ENCODE measurements at regions not wholly inside any gene's neighbourhood (a gene's known extent, or its start where the extent isn't known, plus 50 kb on each side); places are given as distances from the start of the nearest gene placed in this dataset.

DNA sequence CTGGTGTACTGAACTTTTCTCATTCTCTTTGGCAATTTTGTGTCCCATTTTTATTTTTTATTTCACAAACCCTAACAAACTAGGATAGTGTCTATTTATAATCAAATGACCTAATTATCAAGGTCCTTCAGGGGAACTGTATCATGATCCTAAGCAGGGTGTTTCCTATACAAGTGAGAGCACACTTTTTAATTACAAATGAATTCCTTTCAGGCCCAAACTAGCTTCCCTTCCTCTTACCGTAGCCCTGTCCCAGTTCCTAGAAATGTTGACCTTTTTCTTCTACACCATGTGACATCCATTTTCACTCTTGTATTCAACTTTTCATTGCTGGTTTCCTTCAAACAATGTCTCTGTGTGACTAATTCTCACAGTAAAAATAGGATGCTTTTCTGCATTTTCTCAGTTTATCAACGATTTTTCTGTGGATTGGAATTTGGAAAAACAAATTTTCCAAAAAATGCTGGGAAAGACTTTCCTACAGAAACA is 411.4 kb downstream of the CCDC91 start:
- no peak for DNase-seq

- DNase-seq: no peak
Measured at GRCh38 chr12:28602786-28603185, 412.5 kb downstream of the CCDC91 start.

GRCh38 chr12:28603239-28603638 is 413.0 kb downstream of the CCDC91 start:
- DNase-seq: no peak

- DNase-seq: no peak
Measured at GRCh38 chr12:28603801-28604200, 413.5 kb downstream of the CCDC91 start.

DNA sequence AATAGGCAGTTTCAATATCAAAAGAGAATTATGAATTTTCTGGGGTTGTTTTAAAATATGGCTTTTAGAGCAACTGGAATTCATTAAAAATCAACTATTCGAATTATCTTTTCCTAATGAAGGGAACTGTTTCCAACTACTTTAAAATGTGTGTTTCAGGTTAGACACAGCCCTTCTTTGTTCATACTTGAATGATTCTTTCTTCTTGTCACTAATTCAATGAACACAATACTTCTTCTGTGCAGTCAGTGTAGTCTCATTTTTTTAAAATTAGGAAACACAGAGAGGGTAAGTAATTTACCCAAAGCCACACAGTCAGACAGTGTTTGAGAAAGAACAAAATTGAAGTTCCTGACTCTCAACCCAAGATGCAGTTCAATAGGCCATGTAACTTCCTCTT is 414.0 kb downstream of the CCDC91 start:
- no peak for DNase-seq

DNA sequence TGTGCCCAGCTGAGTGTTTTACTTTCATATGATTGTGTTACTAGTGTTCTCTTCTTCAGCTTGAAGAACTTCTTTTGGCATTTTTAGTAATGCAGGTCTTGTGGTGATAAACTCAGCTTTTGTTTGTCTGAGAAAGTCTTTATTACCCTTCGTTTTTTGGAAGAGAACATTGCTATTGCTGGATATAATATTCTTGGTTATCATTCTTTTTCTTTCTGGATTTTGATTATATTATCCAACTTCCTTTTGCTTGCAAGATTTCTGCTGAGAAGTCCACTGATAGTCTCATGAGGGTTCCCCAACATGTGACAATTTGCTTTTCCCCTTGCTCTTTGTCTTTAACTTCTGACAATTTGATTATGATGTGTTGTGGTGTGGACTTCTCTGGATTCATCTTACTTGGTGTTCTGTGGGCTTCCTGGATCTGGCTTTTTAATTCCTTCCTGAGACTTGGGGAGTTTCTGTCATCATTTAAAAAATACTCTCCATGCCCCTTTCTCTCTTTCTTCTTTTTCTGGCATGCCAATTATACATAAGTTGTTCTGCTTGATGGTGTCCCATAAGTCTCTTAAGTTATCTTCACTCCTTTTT is 416.8 kb downstream of the CCDC91 start:
- DNase-seq: no peak

GRCh38 chr12:28610401-28611114 is 420.3 kb downstream of the CCDC91 start:
- no peak for DNase-seq

GRCh38 chr12:28611115-28611435 is 420.8 kb downstream of the CCDC91 start:
- DNase-seq: no peak

DNA sequence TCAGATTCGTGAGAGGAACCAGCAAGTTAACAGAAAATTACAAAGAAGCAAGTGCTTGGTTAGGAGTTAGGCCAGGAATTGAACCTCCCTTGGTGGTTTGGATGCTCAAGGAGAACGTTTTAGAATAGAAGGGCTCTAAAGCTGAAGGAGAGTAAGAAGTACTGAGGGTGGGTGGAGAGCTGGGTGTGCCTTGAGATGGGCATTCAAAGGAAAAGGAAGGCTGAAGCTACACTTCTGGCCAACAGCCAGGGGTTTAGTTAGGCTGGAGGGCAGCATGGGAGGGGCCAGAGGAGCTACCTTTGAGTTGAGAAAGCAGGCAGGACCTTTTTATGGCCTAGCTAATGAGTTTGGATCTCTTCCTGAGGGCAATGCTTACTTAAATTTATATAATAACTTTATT is 421.2 kb downstream of the CCDC91 start:
- no peak for DNase-seq

DNA sequence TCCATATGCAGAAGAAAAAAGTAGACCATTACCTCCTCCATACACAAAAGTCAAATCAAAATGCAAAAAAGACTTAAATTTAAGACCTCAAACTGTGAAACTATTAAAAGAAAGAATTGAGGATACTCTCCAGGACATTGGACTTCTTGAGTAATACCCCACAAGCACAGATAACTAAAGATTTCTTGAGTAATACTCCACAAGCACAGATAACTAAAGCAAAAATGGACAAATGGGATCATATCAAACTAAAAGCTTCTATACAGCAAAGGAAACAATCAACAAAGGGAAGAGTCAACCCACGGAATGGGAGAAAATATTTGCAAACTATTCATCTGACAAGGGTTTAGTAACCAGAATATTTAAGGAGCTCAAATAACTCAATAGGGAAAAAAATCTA is 427.9 kb downstream of the CCDC91 start:
- DNase-seq: no peak

GRCh38 chr12:28618772-28619171 is 428.5 kb downstream of the CCDC91 start:
- DNase-seq: no peak

DNA sequence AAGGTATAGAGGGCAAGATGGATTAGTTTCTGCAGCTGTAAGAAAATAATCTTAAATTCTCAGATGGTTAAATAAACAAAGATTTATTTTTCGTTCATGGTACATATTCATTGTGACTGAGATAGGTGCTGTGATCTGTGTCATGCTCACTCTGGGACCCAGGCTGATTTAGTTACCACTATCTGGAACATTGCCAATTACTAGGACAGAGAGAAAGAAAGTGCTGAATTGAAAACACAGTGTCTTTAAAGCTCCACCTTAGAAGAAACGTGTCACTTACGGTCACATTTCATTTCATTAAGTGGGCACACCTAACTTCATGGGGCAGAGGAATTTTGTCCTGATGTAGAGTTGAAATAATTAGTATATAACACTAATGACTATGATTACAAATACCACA is 430.0 kb downstream of the CCDC91 start:
- DNase-seq: no peak

DNA sequence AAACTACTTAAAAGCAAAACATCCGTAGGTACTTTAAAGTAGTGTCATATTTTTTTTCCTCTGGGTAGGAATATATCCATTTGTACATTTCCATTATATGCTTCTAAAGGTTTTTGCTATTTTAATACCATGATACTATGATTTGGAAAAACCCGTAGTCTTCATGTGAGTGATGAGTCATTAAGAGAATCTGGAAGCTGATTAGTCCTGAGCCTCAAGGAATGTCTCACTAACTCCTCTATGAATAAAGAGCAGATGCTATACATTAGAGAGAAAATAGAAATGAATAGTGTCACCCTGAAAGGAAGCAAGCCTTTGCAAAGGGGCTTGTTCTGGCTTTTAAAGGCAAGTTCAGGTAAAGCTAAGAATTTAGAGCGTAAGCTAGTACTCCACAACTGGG is 432.1 kb downstream of the CCDC91 start:
- peak; percentile 3 for DNase-seq

GRCh38 chr12:28626504-28626903 is 436.2 kb downstream of the CCDC91 start:
- no peak for DNase-seq

GRCh38 chr12:28629691-28630090 is 439.4 kb downstream of the CCDC91 start:
- no peak for DNase-seq

DNA sequence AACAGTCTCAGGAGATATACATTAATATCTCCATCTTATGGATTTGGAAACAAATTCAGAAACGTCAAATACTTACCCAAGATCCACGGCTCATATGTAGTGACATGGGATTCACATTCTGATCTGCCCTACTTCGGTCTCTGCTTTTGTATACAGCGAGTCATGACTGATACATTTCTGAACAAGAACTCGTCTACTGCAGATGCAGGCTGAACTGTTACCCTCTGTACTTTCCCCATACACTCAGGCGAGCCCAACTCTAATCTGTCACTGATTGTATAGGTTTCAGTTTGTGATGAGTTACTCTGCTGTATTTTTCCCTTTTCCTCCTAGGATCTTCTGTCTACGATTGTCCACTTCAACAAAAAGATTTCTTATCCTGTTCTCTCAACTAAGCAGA is 441.6 kb downstream of the CCDC91 start:
- no peak for DNase-seq

DNA sequence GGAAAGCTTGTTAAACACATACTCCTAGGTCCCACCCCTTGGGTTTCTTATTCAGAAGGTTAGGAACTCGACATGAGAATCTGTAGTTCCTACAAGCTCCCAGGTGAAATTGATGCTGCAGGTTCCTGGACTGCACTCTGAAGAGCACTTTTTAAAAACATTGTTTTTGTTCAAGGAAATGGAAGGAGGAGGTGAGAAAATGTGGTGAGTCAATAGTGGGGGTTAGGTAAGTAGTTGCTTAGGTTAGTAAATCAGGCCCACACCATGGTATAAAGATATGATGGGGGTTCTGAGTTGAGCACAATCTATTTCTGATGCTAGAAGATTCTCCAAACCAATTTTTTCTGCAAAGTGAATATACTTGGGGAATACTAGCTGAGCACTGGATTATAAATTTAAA is 450.3 kb downstream of the CCDC91 start:
- no peak for DNase-seq

DNA sequence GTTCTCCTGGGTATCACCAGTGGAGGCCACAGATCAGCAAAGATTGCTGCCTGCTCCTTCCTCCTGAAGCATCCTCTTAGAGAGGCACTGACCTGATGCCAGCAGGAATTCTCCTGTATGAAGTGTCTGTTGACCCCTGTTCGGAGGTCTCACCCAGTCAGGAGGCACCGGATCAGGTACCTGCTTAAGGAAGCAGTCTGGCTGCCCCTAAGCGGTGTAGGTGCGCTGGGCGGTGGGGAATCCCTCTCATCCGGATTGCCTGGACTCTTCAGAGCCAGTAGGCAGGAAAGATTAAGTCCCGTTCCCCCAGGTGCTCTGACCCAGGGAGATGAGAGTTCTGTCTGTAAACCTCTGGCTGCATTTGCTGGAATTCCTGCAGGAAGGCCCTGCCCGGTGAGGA is 455.2 kb downstream of the CCDC91 start:
- DNase-seq: no peak

DNA sequence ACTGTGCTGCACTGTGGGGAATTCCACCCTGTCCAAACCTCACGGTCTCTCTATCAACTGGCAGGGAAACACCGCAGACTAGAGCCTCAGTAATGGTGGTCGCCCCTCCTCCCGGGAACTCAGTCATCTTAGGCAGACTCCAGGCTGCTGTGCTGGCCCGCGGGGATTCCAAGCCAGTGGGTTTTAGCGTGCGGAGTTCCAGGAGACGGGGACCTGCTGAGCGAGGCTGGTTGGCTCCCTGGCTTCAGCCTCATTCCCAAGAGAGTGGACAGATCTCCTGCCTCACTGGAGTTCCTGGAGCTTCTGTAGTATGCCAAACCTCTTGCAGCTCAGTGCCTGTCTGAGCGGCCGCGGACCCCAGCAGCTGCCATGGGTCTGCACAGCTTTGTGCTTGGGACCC is 455.6 kb downstream of the CCDC91 start:
- DNase-seq: no peak

DNA sequence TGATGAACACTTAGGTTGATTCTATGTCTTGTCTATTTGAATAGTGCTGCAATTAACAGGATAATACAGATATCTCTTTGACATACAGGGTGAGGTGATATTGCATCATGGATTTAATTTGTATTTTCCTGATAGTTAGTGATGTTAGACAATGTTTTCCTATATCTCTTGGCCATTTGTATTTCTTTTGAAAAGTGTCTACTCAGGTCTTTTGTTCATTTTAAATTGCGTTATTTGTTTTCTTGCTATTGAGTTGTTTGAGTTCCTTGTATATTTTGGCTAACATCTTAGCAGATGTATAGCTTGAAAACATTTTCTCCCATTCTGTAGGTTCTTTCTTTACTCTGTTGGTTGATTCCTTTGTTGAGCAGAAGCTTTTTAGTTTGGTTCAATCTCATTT is 460.6 kb downstream of the CCDC91 start:
- no peak for DNase-seq

- no peak for DNase-seq
Measured at GRCh38 chr12:28652239-28652638, 462.0 kb downstream of the CCDC91 start.

- DNase-seq: no peak
Measured at GRCh38 chr12:28681980-28682379, 467.1 kb upstream of the FAR2 start.

- no peak for DNase-seq
Measured at GRCh38 chr12:28683366-28683765, 465.7 kb upstream of the FAR2 start.

GRCh38 chr12:28689398-28690175 is 459.5 kb upstream of the FAR2 start:
- DNase-seq: no peak
